Non-pigmented ciliary epithelial cell (primary cell): ENCODE measurements at regions not wholly inside any gene's neighbourhood (a gene's known extent, or its start where the extent isn't known, plus 50 kb on each side); places are given as distances from the start of the nearest gene placed in this dataset.

ENCODE experiments used
- DNase-seq: peaks from one replicate; pipeline ENCODE4 v3.0.0-alpha.2; 2010; ENCODE audit warnings: low read depth

DNA sequence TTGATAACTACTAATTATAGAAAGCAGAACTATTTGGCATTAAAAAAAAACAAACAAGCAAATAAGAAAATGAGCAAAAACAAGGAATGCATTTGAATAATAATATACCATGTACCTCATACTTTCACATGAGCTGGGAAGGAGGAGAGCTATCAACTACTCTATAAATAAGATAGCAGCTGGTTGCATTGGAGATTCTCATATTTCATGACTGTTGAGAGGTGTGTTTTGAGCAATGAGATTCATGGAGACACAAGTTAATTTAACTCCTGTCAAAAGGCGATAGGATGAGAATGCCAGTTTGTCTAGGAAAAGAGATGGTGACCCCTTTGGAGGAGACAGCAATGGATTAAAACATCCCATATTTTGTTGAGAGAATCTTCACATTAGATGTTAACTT lies 348.8 kb upstream of the SPTLC3 start:
- no peak for DNase-seq

DNA sequence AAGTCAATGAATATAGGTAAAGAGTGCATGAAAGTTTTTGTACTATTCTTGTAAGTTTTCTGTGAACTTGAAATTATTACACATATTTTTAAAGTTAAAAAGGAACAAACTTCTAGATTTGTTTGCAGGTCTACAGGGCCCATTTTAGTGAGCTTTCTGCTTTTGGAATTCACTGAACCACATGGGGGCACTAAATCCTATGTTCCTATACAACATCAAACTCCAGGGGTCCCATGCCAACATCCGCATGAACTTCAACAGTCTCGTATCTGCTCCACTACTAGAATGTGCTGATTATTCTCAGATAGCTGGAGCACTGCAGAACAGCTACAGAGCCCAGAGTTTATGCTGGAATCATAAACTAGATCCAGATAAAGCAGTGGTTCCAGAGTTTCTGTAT lies 347.9 kb upstream of the SPTLC3 start:
- no peak for DNase-seq

GRCh38 chr20:12670301-12670700 lies 338.5 kb upstream of the SPTLC3 start:
- DNase-seq = no peak

GRCh38 chr20:12673352-12673751 lies 335.4 kb upstream of the SPTLC3 start:
- no peak for DNase-seq

GRCh38 chr20:12677925-12678324 lies 330.8 kb upstream of the SPTLC3 start:
- DNase-seq = no peak

GRCh38 chr20:12679447-12679846 lies 329.3 kb upstream of the SPTLC3 start:
- no peak for DNase-seq

DNA sequence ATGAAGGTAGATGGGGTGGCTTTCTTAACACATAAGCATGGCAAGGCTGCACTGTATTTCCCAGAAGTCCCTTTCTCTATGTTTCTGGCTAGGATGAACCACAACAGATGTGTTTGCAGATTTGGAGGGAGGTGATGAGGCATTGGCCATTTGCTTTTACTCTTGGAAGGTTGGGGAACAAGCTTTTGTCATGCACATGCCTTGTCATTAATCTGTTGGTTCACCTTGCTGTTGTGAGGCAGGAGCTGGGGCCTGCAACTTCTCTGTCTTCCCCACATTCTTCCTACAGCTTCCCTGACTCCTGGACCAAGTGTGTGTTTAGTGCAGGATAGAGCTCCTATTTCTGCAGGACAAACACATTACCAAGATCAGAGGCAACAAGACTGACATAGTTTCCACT lies 326.2 kb upstream of the SPTLC3 start:
- no peak for DNase-seq

- DNase-seq = no peak
These were observed 321.3 kb upstream of the SPTLC3 start for GRCh38 chr20:12687476-12687875.

DNA sequence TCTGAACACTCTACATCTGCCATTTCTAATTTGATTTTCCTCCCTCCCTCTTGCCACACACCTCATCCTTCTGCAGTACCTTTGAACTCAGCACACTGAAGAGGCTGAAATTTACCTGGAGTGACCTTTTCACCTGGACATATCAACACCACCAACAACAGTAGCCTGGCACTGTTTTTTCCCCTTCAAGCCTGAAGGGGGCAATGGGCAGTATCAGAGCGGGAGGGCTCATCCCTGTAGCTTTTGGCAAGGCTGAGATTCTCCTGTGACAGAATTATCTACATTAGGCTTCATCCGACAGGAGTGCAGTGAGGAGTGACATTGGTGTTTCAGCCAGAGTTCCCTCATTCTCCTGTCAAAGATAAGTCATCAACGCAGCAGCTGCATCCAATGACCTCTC lies 312.8 kb upstream of the SPTLC3 start:
- no peak for DNase-seq

GRCh38 chr20:12698817-12699216 lies 310.0 kb upstream of the SPTLC3 start:
- DNase-seq = no peak

GRCh38 chr20:12699374-12700228 lies 309.2 kb upstream of the SPTLC3 start:
- no peak for DNase-seq

- DNase-seq = no peak
These were observed 308.1 kb upstream of the SPTLC3 start for GRCh38 chr20:12700701-12701100.

- DNase-seq = no peak
These were observed 306.5 kb upstream of the SPTLC3 start for GRCh38 chr20:12702312-12702711.

- no peak for DNase-seq
These were observed 293.4 kb upstream of the SPTLC3 start for GRCh38 chr20:12715371-12715770.

DNA sequence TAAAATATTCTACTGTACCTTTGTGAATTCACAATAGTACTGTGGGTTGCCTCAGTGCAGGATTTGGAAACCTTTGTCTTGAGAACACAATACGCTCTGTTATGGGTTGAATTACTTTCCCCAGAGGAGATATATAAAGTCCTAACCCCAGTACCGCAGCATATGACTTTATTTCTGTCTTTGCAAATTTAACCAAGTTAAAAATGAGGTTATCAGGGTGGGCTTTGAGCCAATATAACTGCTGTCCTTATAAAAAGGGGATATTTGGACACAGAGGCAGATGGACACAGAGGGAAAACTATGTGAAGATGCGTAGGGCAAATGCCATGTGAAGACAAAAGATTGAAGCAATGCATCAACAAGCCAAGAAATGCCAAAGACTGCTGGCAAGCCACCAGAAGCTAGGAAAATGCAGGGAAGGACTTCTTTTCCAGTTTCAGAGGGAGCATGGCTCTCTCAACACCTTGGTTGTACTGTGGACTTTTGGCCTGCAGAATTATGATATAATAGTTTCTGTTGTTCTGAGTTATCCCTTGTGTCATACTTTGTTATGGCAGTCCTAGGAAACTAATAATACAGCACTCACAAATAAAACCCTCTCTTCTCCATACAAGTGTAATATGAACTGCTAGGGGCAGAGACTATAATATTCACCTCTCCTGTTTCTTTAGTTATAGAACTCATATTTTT lies 292.6 kb upstream of the SPTLC3 start:
- DNase-seq = no peak

DNA sequence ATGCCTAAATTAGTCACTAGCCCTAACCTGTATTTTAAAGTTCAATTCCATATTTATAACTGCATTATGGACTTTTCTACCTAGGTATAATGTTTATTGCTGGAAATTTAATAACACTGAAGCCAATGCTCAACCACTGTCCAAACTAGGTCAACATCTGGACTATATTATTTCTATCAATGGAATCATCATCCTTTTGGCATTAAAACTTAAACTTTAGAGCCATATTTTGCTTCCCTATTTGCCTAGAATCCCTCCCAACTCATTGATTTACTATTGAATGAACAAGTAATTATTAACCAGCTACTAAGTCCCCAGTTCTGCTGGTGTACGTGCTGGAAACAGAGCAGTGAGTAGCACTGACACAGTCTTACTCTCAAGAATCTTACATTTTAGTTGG lies 291.7 kb upstream of the SPTLC3 start:
- DNase-seq = no peak

DNA sequence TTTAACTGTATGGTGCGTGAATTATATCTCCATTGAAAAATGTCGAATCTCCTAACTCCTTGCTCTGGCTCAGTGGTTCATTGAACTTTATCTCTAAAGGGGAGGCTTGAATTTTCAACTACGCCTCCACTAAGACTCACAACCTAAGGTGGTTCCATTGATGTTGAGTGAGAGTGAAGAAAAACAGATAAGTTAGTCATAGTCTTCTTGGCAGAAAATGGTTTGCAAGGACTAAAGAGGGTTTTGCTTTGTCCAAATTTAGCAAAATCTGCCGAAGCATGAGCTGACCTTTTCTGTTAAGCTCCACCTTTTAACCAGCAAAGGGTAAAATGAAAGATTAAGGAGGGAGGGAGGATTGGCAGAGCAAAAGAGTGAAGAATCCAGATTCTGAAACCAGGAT lies 290.2 kb upstream of the SPTLC3 start:
- no peak for DNase-seq

GRCh38 chr20:12721636-12722035 lies 287.1 kb upstream of the SPTLC3 start:
- no peak for DNase-seq

- DNase-seq = no peak
These were observed 286.7 kb upstream of the SPTLC3 start for GRCh38 chr20:12722091-12722490.

DNA sequence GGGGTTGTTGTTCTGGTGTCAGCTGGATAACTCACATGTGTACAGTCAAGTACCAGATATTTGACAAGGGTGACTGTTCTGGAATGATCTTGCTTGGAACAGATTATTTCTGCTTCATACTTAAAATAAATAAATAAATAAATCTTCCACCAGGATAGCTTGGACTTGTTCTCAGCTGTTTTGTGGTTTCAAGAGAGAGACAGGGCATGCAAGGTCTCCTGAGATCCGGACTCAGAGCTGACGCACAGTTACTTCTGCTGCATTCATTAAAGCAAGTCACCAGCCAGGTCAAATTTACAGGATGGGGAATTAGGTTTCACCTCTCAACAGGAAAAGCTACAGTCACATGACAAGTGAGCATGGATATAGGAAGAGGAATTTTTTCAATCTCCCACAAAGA lies 285.0 kb upstream of the SPTLC3 start:
- DNase-seq = peak; percentile 3

DNA sequence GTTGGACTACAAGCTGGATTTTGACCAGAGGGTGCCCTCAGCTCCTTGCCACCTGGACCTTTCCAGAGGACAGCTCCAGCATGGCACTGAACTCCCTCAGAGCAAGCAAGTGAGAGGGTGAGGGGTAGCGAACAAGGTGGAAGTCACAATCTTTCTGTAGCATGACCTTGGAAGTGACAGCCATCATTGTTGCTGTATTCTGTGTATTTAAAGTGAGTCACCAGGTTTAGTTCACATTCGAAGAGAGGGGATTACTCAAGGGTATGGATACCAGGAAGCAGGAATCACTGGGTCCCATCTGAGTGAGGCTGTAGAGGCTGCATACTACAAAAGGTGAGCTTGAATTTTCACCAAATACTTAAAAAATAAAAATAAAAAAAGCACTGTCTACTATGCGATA lies 280.0 kb upstream of the SPTLC3 start:
- DNase-seq = no peak

DNA sequence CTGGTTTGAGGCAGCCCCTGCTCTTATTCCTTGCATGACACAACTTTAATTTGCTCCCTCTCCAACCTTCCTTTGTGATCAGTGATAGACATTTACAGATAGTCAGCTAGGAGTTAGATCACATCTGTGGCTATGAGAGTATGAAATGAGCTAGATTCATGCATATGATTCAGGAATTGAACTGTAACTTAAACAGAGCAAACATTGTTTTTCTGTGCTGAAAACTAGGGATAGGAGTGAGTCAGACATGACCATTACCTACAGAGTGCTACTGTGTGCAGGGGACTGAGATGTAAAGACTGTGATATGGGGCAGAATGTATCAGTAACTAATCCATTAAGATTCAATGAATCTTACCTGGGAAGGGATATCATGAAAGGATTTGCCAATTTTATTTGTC lies 279.4 kb upstream of the SPTLC3 start:
- DNase-seq = no peak

DNA sequence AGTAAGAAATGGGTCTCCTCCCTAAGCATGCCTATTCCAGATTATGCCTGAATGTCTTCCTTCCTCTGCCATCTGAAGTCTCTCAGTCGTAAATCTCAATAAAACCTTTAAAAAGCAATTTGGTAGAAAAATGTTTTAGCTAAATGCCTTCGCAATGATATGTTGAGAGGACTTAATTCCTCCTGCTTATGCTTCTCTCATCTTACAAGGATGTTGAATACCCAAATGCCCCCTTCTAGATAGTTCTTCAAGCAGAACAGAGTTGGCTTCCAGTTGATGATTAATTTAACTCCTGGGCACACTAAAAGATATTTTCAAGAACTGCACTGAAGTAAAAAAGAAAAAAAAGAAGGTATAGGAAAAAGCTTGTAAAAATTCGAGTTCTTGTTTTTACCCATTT lies 275.0 kb upstream of the SPTLC3 start:
- DNase-seq = no peak

DNA sequence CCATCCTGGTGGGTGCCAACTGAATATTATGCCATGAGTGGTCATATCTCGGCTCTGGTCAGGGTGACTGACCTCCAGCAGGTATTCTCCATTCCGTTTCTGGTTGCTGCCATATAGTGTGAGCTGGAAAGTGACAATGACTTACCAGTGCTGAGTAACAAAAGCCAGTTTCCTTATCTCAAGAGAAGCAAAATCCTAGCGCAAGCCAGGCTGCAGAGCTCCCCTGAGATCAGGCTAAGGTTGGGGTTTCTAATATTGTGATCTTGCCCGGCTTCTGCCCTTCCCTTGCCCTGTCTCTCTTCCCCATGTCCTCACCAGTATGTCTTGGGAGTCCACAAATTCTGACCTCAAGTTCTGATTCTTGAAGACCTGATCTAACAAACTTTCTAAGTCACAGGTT lies 271.3 kb upstream of the SPTLC3 start:
- DNase-seq = no peak
